HUES6 (cell line): ENCODE measurements at regions not wholly inside any gene's neighbourhood (a gene's known extent, or its start where the extent isn't known, plus 50 kb on each side); places are given as distances from the start of the nearest gene placed in this dataset.

ENCODE experiments used
- H3K27ac ChIP-seq: 2 replicates; pipeline ENCODE4 v1.7.0; 2013; ENCODE audit warnings: low read depth, mild to moderate bottlenecking, low read length, inconsistent platforms
- H3K27me3 ChIP-seq: 2 replicates; pipeline ENCODE4 v1.6.1; 2013; ENCODE audit warnings: low read length; ENCODE audit not compliant: control insufficient read depth, insufficient read depth
- H3K36me3 ChIP-seq: 2 replicates; pipeline ENCODE4 v1.6.1; 2013; ENCODE audit warnings: low read length; ENCODE audit not compliant: control insufficient read depth, insufficient read depth
- H3K4me1 ChIP-seq: 2 replicates; pipeline ENCODE4 v1.6.1; 2013; ENCODE audit warnings: low read length; ENCODE audit not compliant: control insufficient read depth, insufficient read depth
- H3K4me3 ChIP-seq: 2 replicates; pipeline ENCODE4 v1.5.1; 2013; ENCODE audit warnings: low read depth, low read length
- H3K9ac ChIP-seq: one replicate; pipeline ENCODE4 v1.6.1; 2013; ENCODE audit warnings: mild to moderate bottlenecking, low read length
- H3K9me3 ChIP-seq: 2 replicates; pipeline ENCODE4 v1.6.1; 2013; ENCODE audit warnings: low read depth, low read length; ENCODE audit not compliant: control insufficient read depth, insufficient read depth

DNA sequence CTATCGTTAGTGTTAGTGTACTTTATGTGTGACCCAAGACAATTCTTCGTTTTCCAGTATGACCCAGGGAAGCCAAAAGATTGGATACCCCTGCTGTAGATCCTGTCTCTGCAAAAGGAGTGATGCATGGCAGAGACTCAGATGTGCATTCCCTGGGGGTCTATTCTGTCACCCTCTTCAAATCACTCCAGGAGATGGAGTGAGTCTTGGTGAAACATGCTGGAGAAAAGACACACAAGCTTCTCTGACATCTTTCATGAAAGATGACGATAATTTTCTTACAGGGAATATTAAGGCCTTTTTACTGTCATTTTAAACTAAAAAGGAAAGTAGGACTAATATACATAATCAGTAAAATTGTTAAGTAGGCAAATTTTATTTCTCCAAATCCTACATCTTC, 437.9 kb upstream of the SOX5 start:
- no peaks in the 10 kb centered on the region for H3K27me3 ChIP-seq

DNA sequence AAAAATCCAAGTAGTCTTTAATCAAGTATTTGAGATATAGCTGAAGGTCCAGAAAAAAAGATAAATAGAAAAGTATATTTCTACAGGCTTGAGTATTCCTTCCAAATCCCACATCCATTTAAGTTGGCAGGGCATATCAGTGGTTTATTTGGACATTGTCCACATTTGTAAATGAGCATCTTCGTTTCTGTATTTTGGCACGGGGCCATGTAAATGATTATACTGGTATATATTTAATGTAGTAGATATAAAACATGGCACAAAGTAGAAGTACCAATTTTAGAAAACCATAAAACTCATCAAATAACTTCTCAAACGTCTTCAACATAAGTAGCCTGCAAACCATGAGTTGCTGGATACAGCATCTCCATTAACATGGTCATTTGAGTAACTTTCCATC, 437.4 kb upstream of the SOX5 start:
- Histone ChIP-seq H3K4me1 (no peaks in the 10 kb centered on the region), H3K4me3 (no peak overlapping the region), H3K9me3 (peaks cover 8% of the 10 kb centered on the region), H3K27ac (no peak overlapping the region), H3K36me3 (no peaks in the 10 kb centered on the region), H3K9ac (no peak overlapping the region), H3K27me3 (no peaks in the 10 kb centered on the region)

More for the DNA sequence above, 437.9 kb upstream of the SOX5 start:
- Histone ChIP-seq H3K4me3 (no peak overlapping the region), H3K9ac (no peak overlapping the region), H3K9me3 (peaks cover 10% of the 10 kb centered on the region), H3K27ac (no peak overlapping the region), H3K4me1 (no peaks in the 10 kb centered on the region), H3K36me3 (no peaks in the 10 kb centered on the region)

DNA sequence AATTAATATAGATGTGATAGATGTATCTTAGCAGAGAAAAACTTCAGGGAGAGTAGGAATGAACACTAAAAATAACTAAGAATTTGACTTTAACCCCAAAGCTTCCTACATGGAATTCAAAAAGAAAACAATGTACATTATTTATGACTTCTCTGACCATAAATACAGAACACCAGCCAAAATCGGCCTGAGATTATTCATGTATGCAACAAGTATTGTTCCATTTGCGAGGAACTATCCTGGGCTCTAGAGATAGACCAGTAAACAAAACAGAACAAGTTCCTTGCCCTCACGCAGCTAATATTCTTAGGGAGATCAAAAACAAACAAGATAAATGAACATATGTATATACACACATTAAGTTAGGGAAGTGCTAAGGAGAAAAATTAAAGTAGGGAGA, 432.3 kb upstream of the SOX5 start:
- Histone ChIP-seq H3K9me3 (peaks cover 2% of the 10 kb centered on the region; the same call in 1 of the 2 replicates), H3K4me3 (no peak overlapping the region), H3K27me3 (no peaks in the 10 kb centered on the region), H3K36me3 (no peaks in the 10 kb centered on the region), H3K27ac (no peak overlapping the region), H3K9ac (no peak overlapping the region), H3K4me1 (peaks cover 36% of the 10 kb centered on the region)

DNA sequence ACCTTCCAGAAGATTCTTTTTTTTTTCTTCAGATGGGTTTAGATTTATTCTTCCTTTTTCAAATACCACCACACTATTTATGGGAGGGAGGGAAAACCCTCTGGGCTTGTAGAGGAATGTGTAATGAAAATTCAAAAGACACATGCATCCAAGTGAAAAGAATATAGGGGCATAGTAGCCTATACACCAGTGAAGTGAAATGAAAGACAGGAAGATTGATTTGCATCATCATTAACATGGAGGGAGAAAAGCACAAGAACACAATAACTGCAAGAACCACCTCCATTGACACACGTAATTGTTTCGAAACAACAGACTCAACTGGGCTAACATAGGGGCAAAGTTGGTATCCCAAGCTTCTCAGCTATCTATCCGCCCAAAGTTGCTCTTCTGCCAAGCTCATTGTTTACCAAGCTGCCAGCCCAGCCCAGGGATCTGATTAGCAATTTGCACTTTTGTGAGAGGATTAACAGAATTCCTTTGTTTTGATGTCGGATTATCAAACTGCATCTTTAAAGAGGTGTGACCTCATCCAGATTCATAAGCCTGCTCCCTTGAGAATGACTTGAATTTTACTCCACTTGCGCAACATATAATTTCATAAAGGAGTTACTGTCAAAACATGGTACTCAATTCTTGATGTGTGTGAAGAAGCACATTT, 430.5 kb upstream of the SOX5 start:
- H3K4me1 ChIP-seq: peaks cover 36% of the 10 kb centered on the region
- peaks cover 2% of the 10 kb centered on the region; the same call in 1 of the 2 replicates for H3K9me3 ChIP-seq
- no peak overlapping the region for H3K4me3 ChIP-seq
- no peaks in the 10 kb centered on the region for H3K36me3 ChIP-seq
- H3K9ac ChIP-seq: no peak overlapping the region
- H3K27ac ChIP-seq: no peak overlapping the region
- no peaks in the 10 kb centered on the region for H3K27me3 ChIP-seq

DNA sequence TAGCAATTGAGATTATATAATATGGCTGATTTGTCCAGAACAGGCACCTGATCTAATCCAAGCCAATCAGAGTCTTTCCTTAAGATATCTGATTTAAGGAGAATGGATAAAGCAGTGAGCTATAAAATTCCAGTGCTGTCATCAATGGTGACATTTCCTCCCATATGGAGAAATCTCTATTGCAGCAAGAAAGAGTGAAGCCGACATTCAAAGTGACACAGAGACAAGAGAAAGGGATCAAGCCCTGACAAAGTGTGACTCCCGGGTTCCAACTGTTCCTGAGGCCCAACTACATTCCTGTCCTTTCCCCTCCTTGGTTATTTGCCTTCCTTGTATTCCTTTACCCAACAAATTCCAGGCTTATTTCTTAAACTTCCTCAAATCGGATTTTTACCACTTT, 430.0 kb upstream of the SOX5 start:
- Histone ChIP-seq H3K4me1 (peaks cover 36% of the 10 kb centered on the region), H3K27ac (no peak overlapping the region), H3K9me3 (peaks cover 2% of the 10 kb centered on the region; the same call in 1 of the 2 replicates), H3K36me3 (no peaks in the 10 kb centered on the region), H3K9ac (no peak overlapping the region), H3K27me3 (no peaks in the 10 kb centered on the region), H3K4me3 (no peak overlapping the region)

DNA sequence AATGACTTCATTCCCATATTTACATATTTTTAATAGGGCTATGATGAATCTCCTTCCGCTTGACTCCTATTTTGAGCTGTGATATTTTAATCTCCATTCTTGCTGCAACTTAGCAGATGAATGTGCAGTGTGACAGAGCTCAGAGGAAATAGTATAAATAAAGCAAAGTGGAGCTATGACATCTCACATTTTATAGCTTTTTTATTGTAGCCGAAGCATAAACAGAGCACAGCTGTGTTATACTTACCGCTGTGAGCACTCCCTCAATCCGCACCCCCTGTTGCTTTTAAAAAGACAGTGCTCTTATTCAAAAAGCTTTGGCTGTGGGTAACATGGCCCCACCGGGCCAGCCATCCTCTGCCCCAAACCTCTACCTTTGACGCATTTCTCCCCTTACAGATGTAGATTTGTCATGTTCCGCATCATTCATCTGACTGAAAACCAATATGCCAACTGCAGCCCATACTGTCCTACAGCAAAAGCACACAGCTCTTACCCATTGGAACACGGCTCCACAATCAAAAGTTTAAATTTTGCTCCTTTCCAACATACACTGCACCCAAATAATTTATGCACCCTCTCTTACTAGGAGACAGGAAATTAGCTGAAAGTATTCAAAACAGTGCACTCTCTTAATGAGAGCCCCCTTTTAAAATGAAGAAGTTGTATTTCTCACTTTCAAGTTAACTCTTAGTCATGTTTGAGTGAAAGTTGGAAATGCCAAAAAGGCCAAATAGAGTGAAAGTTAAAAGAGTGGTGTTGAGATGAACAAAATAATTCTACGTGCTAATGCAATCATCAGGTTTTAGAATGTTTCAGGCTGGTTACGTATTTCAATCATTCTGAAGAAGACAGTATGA, 429.3 kb upstream of the SOX5 start:
- H3K9ac ChIP-seq: no peak overlapping the region
- H3K27ac ChIP-seq: no peak overlapping the region
- H3K4me3 ChIP-seq: no peak overlapping the region

DNA sequence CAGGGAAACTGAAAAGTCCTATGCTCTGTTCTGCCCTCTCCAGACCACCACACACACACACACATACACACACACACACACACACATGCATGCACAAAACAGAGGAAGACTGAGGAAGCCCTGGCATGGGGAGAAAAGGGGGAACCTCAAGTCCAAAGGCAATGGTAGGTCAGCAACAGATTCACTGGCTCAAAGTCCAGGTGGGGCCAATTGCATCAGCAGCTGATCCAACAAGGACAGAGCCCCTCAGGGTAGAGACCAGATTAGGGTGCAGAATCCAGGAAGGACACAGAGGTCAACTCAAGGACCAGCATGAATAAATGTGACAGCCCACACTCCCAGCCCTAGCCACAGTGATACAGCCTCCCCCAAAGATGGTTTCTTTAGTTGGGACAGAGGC, 425.0 kb upstream of the SOX5 start:
- H3K4me1 ChIP-seq: peaks cover 20% of the 10 kb centered on the region
- H3K4me3 ChIP-seq: no peak overlapping the region
- no peaks in the 10 kb centered on the region for H3K9me3 ChIP-seq
- H3K27ac ChIP-seq: no peak overlapping the region
- H3K9ac ChIP-seq: no peak overlapping the region
- no peaks in the 10 kb centered on the region for H3K36me3 ChIP-seq
- no peaks in the 10 kb centered on the region for H3K27me3 ChIP-seq

More for the DNA sequence above, 429.3 kb upstream of the SOX5 start:
- H3K9me3 ChIP-seq: peaks cover 2% of the 10 kb centered on the region; the same call in 1 of the 2 replicates
- H3K27me3 ChIP-seq: no peaks in the 10 kb centered on the region
- peaks cover 36% of the 10 kb centered on the region for H3K4me1 ChIP-seq
- no peaks in the 10 kb centered on the region for H3K36me3 ChIP-seq

DNA sequence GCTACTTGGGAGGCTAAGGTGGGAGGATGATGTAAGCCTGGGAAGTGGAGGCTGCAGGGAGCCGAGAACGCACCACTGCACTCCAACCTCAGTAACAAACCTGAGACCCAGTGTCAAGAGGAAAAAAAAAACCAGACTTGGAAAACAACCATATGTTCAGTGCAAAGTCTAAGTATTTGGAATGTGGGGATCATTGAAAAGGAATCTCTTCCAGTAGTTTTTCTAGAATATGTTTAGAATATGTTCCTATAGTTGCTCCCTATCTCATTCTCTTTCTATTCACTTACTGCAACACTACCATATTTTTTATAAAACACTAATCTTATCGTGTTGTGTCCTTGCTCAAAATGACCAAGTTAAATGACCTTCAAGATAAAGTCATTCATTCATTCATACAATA, 423.5 kb upstream of the SOX5 start:
- H3K27me3 ChIP-seq: no peaks in the 10 kb centered on the region
- peaks cover 6% of the 10 kb centered on the region; the same call in 1 of the 2 replicates for H3K4me1 ChIP-seq
- H3K27ac ChIP-seq: no peak overlapping the region
- no peaks in the 10 kb centered on the region for H3K9me3 ChIP-seq
- no peaks in the 10 kb centered on the region for H3K36me3 ChIP-seq
- H3K4me3 ChIP-seq: no peak overlapping the region
- no peak overlapping the region for H3K9ac ChIP-seq

DNA sequence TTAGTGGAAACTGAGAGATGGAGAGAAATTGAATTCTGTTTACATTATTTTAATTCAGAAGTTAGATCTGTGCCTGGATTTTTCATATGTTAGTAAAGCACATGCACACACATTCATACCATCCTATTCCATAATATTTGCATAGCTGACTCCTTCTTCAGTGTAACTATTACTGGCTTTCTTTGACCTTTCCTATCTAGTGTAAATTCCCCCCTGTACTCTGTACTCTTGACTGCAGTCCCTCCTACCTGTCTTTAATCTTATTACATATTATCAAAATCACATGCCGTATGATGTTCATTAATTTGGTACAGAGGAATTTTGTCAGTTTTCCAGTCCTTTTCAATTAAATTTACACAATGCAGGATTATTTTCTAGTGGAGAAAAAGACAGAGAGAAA, 417.0 kb upstream of the SOX5 start:
- no peaks in the 10 kb centered on the region for H3K36me3 ChIP-seq
- no peak overlapping the region for H3K4me3 ChIP-seq
- H3K4me1 ChIP-seq: no peaks in the 10 kb centered on the region
- H3K9ac ChIP-seq: no peak overlapping the region
- H3K9me3 ChIP-seq: no peaks in the 10 kb centered on the region
- H3K27ac ChIP-seq: no peak overlapping the region
- no peaks in the 10 kb centered on the region for H3K27me3 ChIP-seq

DNA sequence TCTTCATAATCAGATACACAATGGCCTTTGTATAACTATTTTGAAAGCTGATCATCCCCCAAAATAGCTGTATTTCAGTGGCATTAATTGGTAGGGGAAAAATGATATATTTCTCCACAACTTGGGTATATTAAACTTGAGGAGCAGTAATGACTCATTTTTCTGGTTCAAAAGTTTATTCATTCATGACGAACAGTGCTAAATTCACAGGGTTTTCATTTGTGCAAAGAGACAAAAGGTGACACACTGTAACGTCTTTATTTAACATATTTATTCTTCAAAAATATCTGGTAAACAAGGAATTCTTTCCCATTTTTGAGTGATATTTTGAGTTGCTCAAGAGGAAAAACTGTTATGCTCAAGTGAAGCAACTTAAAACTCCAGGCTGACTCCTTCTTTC, 415.5 kb upstream of the SOX5 start:
- Histone ChIP-seq H3K27me3 (no peaks in the 10 kb centered on the region), H3K4me3 (no peak overlapping the region), H3K36me3 (no peaks in the 10 kb centered on the region), H3K4me1 (0 out of 2 replicates have a peak, but pooled peaks cover 5% of the 10 kb centered on the region), H3K9me3 (no peaks in the 10 kb centered on the region), H3K9ac (no peak overlapping the region), H3K27ac (no peak overlapping the region)

DNA sequence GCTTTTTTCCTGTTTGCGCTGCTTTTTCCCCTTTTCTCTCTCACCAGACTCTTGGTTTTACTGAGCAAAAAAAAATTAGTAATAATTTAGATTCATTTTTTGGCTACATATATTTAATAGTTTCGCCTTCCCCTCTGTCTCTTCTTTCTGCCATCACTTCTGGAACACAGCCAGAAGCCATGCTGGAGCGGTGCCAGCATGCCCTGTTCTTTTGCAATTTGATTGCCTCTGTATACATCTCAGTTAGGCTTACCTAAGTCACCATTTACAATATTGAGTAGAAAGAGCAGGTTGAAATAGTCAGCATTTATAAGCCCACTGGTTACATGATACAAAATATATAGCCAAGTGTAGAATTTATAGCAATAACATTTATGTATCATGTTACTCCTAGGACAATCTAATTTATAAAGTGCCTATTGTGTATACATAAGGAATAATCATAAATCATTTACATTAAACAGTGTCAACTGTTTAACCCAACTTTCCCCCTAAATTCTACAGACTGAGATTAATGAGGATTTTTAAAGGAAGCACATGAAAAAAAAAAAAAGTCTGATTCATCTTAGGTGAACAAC, 413.8 kb upstream of the SOX5 start:
- Histone ChIP-seq H3K9ac (no peak overlapping the region), H3K27me3 (no peaks in the 10 kb centered on the region), H3K4me3 (no peak overlapping the region), H3K9me3 (no peaks in the 10 kb centered on the region), H3K4me1 (0 out of 2 replicates have a peak, but pooled peaks cover 5% of the 10 kb centered on the region), H3K27ac (no peak overlapping the region), H3K36me3 (no peaks in the 10 kb centered on the region)
